B cell (primary cell): ENCODE measurements at regions not wholly inside any gene's neighbourhood (a gene's known extent, or its start where the extent isn't known, plus 50 kb on each side); places are given as distances from the start of the nearest gene placed in this dataset.

Experiments
- ATAC-seq: fragments of 200-7000 bp; cut with Tn5 transposase; one replicate; pipeline ENCODE4 v1.10.0; 2021; ENCODE audit warnings: low read depth, mild to moderate bottlenecking, moderate number of reproducible peaks, moderate library complexity
- CTCF ChIA-PET: fragments of 350-600 bp; sonication (Branson Sonifier 250); formaldehyde crosslinking; loops from one replicate; lab custom pipeline; 2021; ENCODE audit warnings: antibody characterized with exemption, inconsistent platforms; lab: Charles Lee
- POLR2A ChIA-PET: fragments of 350-600 bp; sonication (Branson Sonifier 250); formaldehyde crosslinking; loops from one replicate; lab custom pipeline; 2021; ENCODE audit warnings: antibody characterized with exemption; lab: Charles Lee
- DNase-seq: peaks from one replicate; pipeline ENCODE4 v3.0.0; 2013
- H2AFZ ChIP-seq: 2 replicates; pipeline ENCODE4 v1.6.1; 2012; ENCODE audit warnings: mild to moderate bottlenecking, low read depth, low read length; ENCODE audit not compliant: insufficient read depth, poor library complexity, severe bottlenecking
- H3K27ac ChIP-seq, 2 donors: 1 replicate in 1 of 2; 2 replicates in 1 of 2; pipeline ENCODE4 v1.5.1; 2012 to 2013; ENCODE audit warnings: low read length in 2 of 2, mild to moderate bottlenecking in 2 of 2, moderate library complexity in 1 of 2
- H3K27me3 ChIP-seq, 4 experiments: fragments of 200-600 bp in 1 of 4; sonication (generic) in 1 of 4; replicated peaks in 1 of 4; 1 replicate in 2 of 4; 2 replicates in 2 of 4; pipeline versions ENCODE4 v1.6.1 to v1.7.0; 2013 to 2016; ENCODE audit warnings: low read length in 3 of 4, mild to moderate bottlenecking in 2 of 4, mixed read lengths in 1 of 4, moderate library complexity in 1 of 4; ENCODE audit not compliant: insufficient read depth in 4 of 4, control insufficient read depth in 3 of 4; ENCODE audit errors: control extremely low read depth in 1 of 4
- H3K36me3 ChIP-seq, 2 experiments: replicated peaks in 1 of 2; 1 replicate in 1 of 2; 2 replicates in 1 of 2; pipeline versions ENCODE4 v1.6.1 to v1.7.1; 2013; ENCODE audit warnings: low read length in 1 of 2; ENCODE audit not compliant: insufficient read depth in 2 of 2, control insufficient read depth in 1 of 2; ENCODE audit errors: control extremely low read depth in 1 of 2, extremely low read depth in 1 of 2
- H3K4me1 ChIP-seq, 2 donors: fragments of 200-600 bp in 1 of 2; sonication (generic) in 1 of 2; 1 replicate in 1 of 2; 2 replicates in 1 of 2; pipeline versions ENCODE4 v1.5.1 to v1.6.1; 2013 to 2017; ENCODE audit warnings: low read length in 2 of 2; ENCODE audit not compliant: control insufficient read depth in 2 of 2, insufficient read depth in 2 of 2
- H3K4me2 ChIP-seq: replicated peaks from 2 replicates; pipeline ENCODE3; 2012; ENCODE audit warnings: mild to moderate bottlenecking, low read depth, low read length; ENCODE audit not compliant: poor library complexity, severe bottlenecking
- H3K4me3 ChIP-seq, 5 experiments: fragments of 200-600 bp in 1 of 5; sonication (generic) in 1 of 5; 1 replicate in 3 of 5; 2 replicates in 2 of 5; pipeline versions ENCODE4 v1.5.1 to v1.7.0; 2011 to 2016; ENCODE audit warnings: low read length in 4 of 5, mild to moderate bottlenecking in 4 of 5, low read depth in 2 of 5, control low read depth in 1 of 5, moderate library complexity in 1 of 5; ENCODE audit not compliant: insufficient read depth in 1 of 5; ENCODE audit errors: control extremely low read depth in 1 of 5, extremely low read depth in 1 of 5
- H3K79me2 ChIP-seq: fragments of 200-600 bp; sonication (generic); one replicate; pipeline ENCODE4 v1.6.0; 2016; ENCODE audit warnings: low read length; ENCODE audit not compliant: control insufficient read depth, insufficient read depth
- H3K9ac ChIP-seq: fragments of 200-600 bp; sonication (generic); 2 replicates; pipeline ENCODE4 v1.6.1; 2017; ENCODE audit warnings: mild to moderate bottlenecking, low read length, moderate library complexity
- H3K9me3 ChIP-seq, 3 donors: one replicate each; pipeline versions ENCODE4 v1.6.1 to v1.7.1; 2013; ENCODE audit warnings: low read length in 2 of 3; ENCODE audit not compliant: control insufficient read depth in 2 of 3, insufficient read depth in 1 of 3; ENCODE audit errors: control extremely low read depth in 1 of 3
- H4K20me1 ChIP-seq: 2 replicates; pipeline ENCODE4 v1.6.0; 2012; ENCODE audit warnings: mild to moderate bottlenecking, low read length; ENCODE audit not compliant: insufficient read depth, control insufficient read depth, poor library complexity, severe bottlenecking
- H3K27ac Mint-ChIP-seq: one replicate; pipeline ENCODE4 v1.8.0; 2021; ENCODE audit warnings: mixed read lengths
- H3K27me3 Mint-ChIP-seq: one replicate; pipeline ENCODE4 v1.8.0; 2021; ENCODE audit warnings: mixed read lengths
- H3K4me1 Mint-ChIP-seq: one replicate; pipeline ENCODE4 v1.8.0; 2021; ENCODE audit warnings: mixed read lengths
- H3K4me3 Mint-ChIP-seq: one replicate; pipeline ENCODE4 v1.8.0; 2021; ENCODE audit warnings: mixed read lengths
- H3K9me3 Mint-ChIP-seq: one replicate; pipeline ENCODE4 v1.8.0; 2022; ENCODE audit warnings: mixed read lengths; ENCODE audit not compliant: insufficient read depth
- CTCF ChIP-seq: fragments of 200-600 bp; IDR thresholded peaks from one replicate; pipeline ENCODE4 v1.8.0; 2022; ENCODE audit warnings: antibody characterized with exemption, mild to moderate bottlenecking
- EZH2 ChIP-seq: IDR thresholded peaks from 2 replicates; pipeline ENCODE4 v1.6.1; 2012; ENCODE audit warnings: borderline replicate concordance, low read depth, mild to moderate bottlenecking, moderate library complexity, low read length; ENCODE audit not compliant: insufficient read depth, poor library complexity, severe bottlenecking
- WGBS: methylation state at CpG from one replicate; pipeline ENCODE4 v1.1.5; 2013; ENCODE audit warnings: missing lambda C conversion rate; ENCODE audit not compliant: insufficient coverage; 5-methylcytosine and 5-hydroxymethylcytosine counted together
- intact Hi-C: fragments of 100-400 bp; cut with micrococcal nuclease; formaldehyde crosslinking; loops from one replicate; pipeline ENCODE4 v1.10.0; 2022

GRCh38 chr12:46497739-46498138 lies 125.2 kb upstream of the SLC38A2 start:
- Histone ChIP-seq H3K79me2 (no peaks in the 10 kb centered on the region), H3K4me2 (no peak overlapping the region), H2AFZ (no peak overlapping the region), H3K4me1 (no peaks in the 10 kb centered on the region), H4K20me1 (no peaks in the 10 kb centered on the region), H3K4me3 (no peak overlapping the region), H3K27ac (no peak overlapping the region), H3K27me3 (no peaks in the 10 kb centered on the region), H3K9me3 (peaks cover 0 to 9% (median 3%) of the 10 kb centered on the region in 3 donors), H3K36me3 (peaks cover 0 to 2% of the 10 kb centered on the region in 2 experiments), H3K9ac (no peak overlapping the region)
- no peak for DNase-seq
- ChIA-PET CTCF (no interaction called here), POLR2A (no interaction called here)
- Mint-ChIP-seq H3K4me1 (peaks cover 1% of the 10 kb centered on the region), H3K27ac (no peak overlapping the region), H3K9me3 (peaks cover 2% of the 10 kb centered on the region), H3K4me3 (no peak overlapping the region), H3K27me3 (no peaks in the 10 kb centered on the region)
- no peak for TF ChIP-seq EZH2
- TF ChIP-seq CTCF = no peak
- ATAC-seq = no peak
- no CpG with 5 or more reads among the region's 1 CpG for WGBS
- intact Hi-C loops = no loop called here

GRCh38 chr12:46494424-46494823 lies 121.9 kb upstream of the SLC38A2 start:
- no peaks in the 10 kb centered on the region for H3K79me2 ChIP-seq
- Mint-ChIP-seq H3K27ac (no peak overlapping the region), H3K27me3 (no peaks in the 10 kb centered on the region), H3K9me3 (no peaks in the 10 kb centered on the region), H3K4me3 (no peak overlapping the region), H3K4me1 (no peaks in the 10 kb centered on the region)
- ATAC-seq (no peak), DNase-seq (no peak)
- no peak overlapping the region for H3K27ac ChIP-seq
- CTCF ChIA-PET = no interaction called here
- POLR2A ChIA-PET = no interaction called here
- TF ChIP-seq CTCF = no peak
- TF ChIP-seq EZH2 = no peak
- H3K4me2 ChIP-seq = no peak overlapping the region
- H4K20me1 ChIP-seq = no peaks in the 10 kb centered on the region
- H3K4me1 ChIP-seq = no peaks in the 10 kb centered on the region
- H2AFZ ChIP-seq = no peak overlapping the region
- no peaks in the 10 kb centered on the region for H3K9me3 ChIP-seq
- H3K4me3 ChIP-seq = no peak overlapping the region
- peaks cover 1 to 2% of the 10 kb centered on the region in 2 experiments for H3K36me3 ChIP-seq
- no peak overlapping the region for H3K9ac ChIP-seq
- intact Hi-C loops = no loop called here
- WGBS = no CpG with 5 or more reads among the region's 1 CpG
- H3K27me3 ChIP-seq = no peaks in the 10 kb centered on the region
